Loucy (cell line): ENCODE measurements at regions not wholly inside any gene's neighbourhood (a gene's known extent, or its start where the extent isn't known, plus 50 kb on each side); places are given as distances from the start of the nearest gene placed in this dataset.

ENCODE experiments used
- H2AFZ ChIP-seq: fragments of 200-600 bp; sonication (generic); 2 replicates; pipeline ENCODE4 v1.6.0; 2016; ENCODE audit warnings: antibody characterized with exemption, mild to moderate bottlenecking, low read length, moderate library complexity
- H3F3A ChIP-seq: fragments of 200-600 bp; 2 replicates; pipeline ENCODE4 v1.6.0; 2016; ENCODE audit warnings: antibody characterized with exemption, low read depth, mild to moderate bottlenecking
- H3K27me3 ChIP-seq: fragments of 200-600 bp; sonication (generic); 2 replicates; pipeline ENCODE4 v1.6.1; 2014; ENCODE audit warnings: low read length, mild to moderate bottlenecking; ENCODE audit not compliant: insufficient read depth, poor library complexity, severe bottlenecking
- H3K36me3 ChIP-seq: fragments of 200-600 bp; sonication (generic); 2 replicates; pipeline ENCODE4 v1.6.1; 2016; ENCODE audit warnings: low read length; ENCODE audit not compliant: insufficient read depth
- H3K4me1 ChIP-seq: fragments of 200-600 bp; sonication (generic); 2 replicates; pipeline ENCODE4 v1.5.1; 2014; ENCODE audit warnings: low read length, mild to moderate bottlenecking; ENCODE audit not compliant: insufficient read depth, poor library complexity, severe bottlenecking
- H3K4me2 ChIP-seq: fragments of 200-600 bp; sonication (generic); 2 replicates; pipeline ENCODE4 v1.6.0; 2014; ENCODE audit warnings: antibody characterized with exemption, low read length, low read depth, mild to moderate bottlenecking; ENCODE audit not compliant: poor library complexity, severe bottlenecking
- H3K4me3 ChIP-seq: fragments of 200-600 bp; sonication (generic); 2 replicates; pipeline ENCODE4 v1.5.1; 2014; ENCODE audit warnings: low read length, mild to moderate bottlenecking, mixed read lengths; ENCODE audit not compliant: poor library complexity, severe bottlenecking
- H3K79me2 ChIP-seq: fragments of 200-600 bp; sonication (generic); 2 replicates; pipeline ENCODE4 v1.6.1; 2014; ENCODE audit warnings: low read length; ENCODE audit not compliant: insufficient read depth
- H3K9ac ChIP-seq: fragments of 200-600 bp; sonication (generic); 2 replicates; pipeline ENCODE4 v1.6.0; 2014; ENCODE audit warnings: mild to moderate bottlenecking, low read depth, low read length, moderate library complexity; ENCODE audit not compliant: poor library complexity, severe bottlenecking
- H3K9me2 ChIP-seq: fragments of 200-600 bp; sonication (generic); replicated peaks from 2 replicates; pipeline ENCODE4 v1.6.1; 2016; ENCODE audit warnings: low read depth, low read length, mixed read lengths
- H3K9me3 ChIP-seq: fragments of 200-600 bp; sonication (generic); 2 replicates; pipeline ENCODE4 v1.6.1; 2014; ENCODE audit warnings: mild to moderate bottlenecking, antibody characterized with exemption, low read length, low read depth; ENCODE audit not compliant: insufficient read depth
- H4K20me1 ChIP-seq: fragments of 200-600 bp; sonication (generic); 2 replicates; pipeline ENCODE4 v1.6.0; 2014; ENCODE audit warnings: antibody characterized with exemption, low read length, mild to moderate bottlenecking; ENCODE audit not compliant: insufficient read depth, poor library complexity, severe bottlenecking
- CTCF ChIP-seq: fragments of 200-600 bp; sonication (generic); conservative IDR thresholded peaks from 2 replicates; pipeline ENCODE4 v1.5.1; 2014; ENCODE audit warnings: mild to moderate bottlenecking, antibody characterized with exemption, low read length
- EZH2phosphoT487 ChIP-seq: fragments of 200-600 bp; IDR thresholded peaks from 2 replicates; pipeline ENCODE4 v1.6.1; 2018; ENCODE audit warnings: antibody characterized with exemption, mild to moderate bottlenecking, moderate library complexity, borderline replicate concordance

DNA sequence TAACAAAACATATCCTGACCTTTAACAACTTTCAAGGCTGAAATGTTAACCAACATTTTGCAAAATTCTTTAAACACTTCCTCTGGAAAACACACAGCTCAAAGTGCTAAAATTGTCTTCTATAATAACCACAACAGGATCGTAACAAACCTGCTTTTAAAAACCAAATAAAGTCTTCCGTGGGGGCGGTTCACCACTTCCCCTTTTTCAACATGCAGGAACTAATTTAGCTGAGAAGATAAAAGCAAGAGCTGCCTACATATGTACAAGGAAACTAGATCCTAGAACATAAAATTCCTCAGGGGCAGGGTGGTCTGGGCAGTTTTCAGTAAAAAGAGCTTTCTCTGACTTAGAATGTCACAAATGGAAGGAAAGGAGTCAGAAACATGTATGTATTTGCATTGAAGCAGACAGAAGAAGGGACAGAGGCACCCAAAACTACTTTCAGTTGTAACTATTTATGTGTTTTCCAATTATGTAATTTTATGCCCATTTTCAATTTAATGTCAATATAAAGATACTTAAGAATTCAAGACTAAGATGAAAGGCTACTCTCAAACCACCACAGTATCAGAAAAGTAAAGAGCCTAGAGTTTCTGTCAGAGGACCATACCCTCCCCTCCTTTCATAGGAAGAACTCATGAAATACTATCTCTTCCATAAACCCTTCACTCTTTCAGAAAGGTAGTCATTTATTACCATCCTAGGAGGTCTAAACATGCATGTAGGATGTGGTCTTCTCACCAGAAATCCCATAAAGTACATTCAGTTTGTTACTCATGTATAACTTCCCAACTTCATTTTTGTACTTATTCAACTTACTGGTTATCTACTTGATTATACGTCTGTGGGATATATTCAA lies 185.9 kb upstream of the RASA1 start:
- H3K79me2 ChIP-seq: no peaks in the 10 kb centered on the region
- H3K4me3 ChIP-seq: peak overlapping the region; percentile 49
- H3K4me1 ChIP-seq: peaks cover 40% of the 10 kb centered on the region
- H4K20me1 ChIP-seq: peaks cover 3% of the 10 kb centered on the region
- H3K9ac ChIP-seq: no peak overlapping the region
- H3F3A ChIP-seq: peaks cover 11% of the 10 kb centered on the region; the same call in 1 of the 2 replicates
- no peaks in the 10 kb centered on the region for H3K36me3 ChIP-seq
- H2AFZ ChIP-seq: no peak overlapping the region
- TF ChIP-seq CTCF (no peak), EZH2phosphoT487 (peak; percentile 92; the same call in 1 of the 2 replicates)
- H3K9me3 ChIP-seq: peaks cover 7% of the 10 kb centered on the region; the same call in 1 of the 2 replicates
- no peaks in the 10 kb centered on the region for H3K9me2 ChIP-seq
- H3K27me3 ChIP-seq: no peaks in the 10 kb centered on the region
- H3K4me2 ChIP-seq: peak overlapping the region; percentile 76

GRCh38 chr5:87094347-87094746 lies 173.3 kb upstream of the RASA1 start:
- TF ChIP-seq CTCF: no peak
- TF ChIP-seq EZH2phosphoT487: no peak
- peaks cover 6% of the 10 kb centered on the region; the same call in 1 of the 2 replicates for H3K9me3 ChIP-seq
- H3K9me2 ChIP-seq: no peaks in the 10 kb centered on the region
- H3K4me1 ChIP-seq: no peaks in the 10 kb centered on the region
- H3K36me3 ChIP-seq: no peaks in the 10 kb centered on the region
- H3K27me3 ChIP-seq: no peaks in the 10 kb centered on the region
- H3K9ac ChIP-seq: no peak overlapping the region
- no peak overlapping the region for H3K4me3 ChIP-seq
- no peaks in the 10 kb centered on the region for H4K20me1 ChIP-seq
- H3K4me2 ChIP-seq: no peak overlapping the region
- no peaks in the 10 kb centered on the region for H3K79me2 ChIP-seq
- H3F3A ChIP-seq: no peaks in the 10 kb centered on the region
- no peak overlapping the region for H2AFZ ChIP-seq

GRCh38 chr5:87094833-87095232 lies 172.8 kb upstream of the RASA1 start:
- Histone ChIP-seq H3K79me2 (no peaks in the 10 kb centered on the region), H3K27me3 (no peaks in the 10 kb centered on the region), H3K9ac (no peak overlapping the region), H3K36me3 (no peaks in the 10 kb centered on the region), H3K4me3 (no peak overlapping the region), H3K9me2 (no peaks in the 10 kb centered on the region), H3K9me3 (peaks cover 6% of the 10 kb centered on the region; the same call in 1 of the 2 replicates), H3F3A (no peaks in the 10 kb centered on the region), H4K20me1 (no peaks in the 10 kb centered on the region), H2AFZ (no peak overlapping the region), H3K4me1 (no peaks in the 10 kb centered on the region), H3K4me2 (no peak overlapping the region)
- TF ChIP-seq CTCF (no peak), EZH2phosphoT487 (no peak)
